ENCODE measurements at regions not wholly inside any gene's neighbourhood (a gene's known extent, or its start where the extent isn't known, plus 50 kb on each side); places are given as distances from the start of the nearest gene placed in this dataset.

- H3K4me3 ChIP-seq: no peak overlapping the region
- H3K27me3 ChIP-seq: no peaks in the 10 kb centered on the region
- Mint-ChIP-seq H3K27ac (no peak overlapping the region), H3K27me3 (ENCODE audit: insufficient read depth, low read depth) (no peaks in the 10 kb centered on the region), H3K36me3 (no peaks in the 10 kb centered on the region), H3K4me3 (no peak overlapping the region), H3K4me1 (peaks cover 18% of the 10 kb centered on the region), H3K9me3 (peaks cover 6% of the 10 kb centered on the region)
- no peaks in the 10 kb centered on the region for H4K20me1 ChIP-seq (ENCODE audit: low read depth)
- DNase-seq (ENCODE audit: low spot score): no peak
- H3K79me2 ChIP-seq (ENCODE audit: low read depth): no peaks in the 10 kb centered on the region
- peaks cover 7% of the 10 kb centered on the region for H3K4me1 ChIP-seq
- no peak overlapping the region for H3K9ac ChIP-seq
- TF ChIP-seq EZH2phosphoT487 (IDR thresholded peaks at IDR 0.05) (no peak), CTCF (IDR thresholded peaks at IDR 0.05) (no peak), EZH2 (IDR thresholded peaks at IDR 0.05) (no peak)
- H3K27ac ChIP-seq: no peak overlapping the region
- H3F3A ChIP-seq (ENCODE audit: low read depth): no peaks in the 10 kb centered on the region
- H3K36me3 ChIP-seq: no peaks in the 10 kb centered on the region
- peak overlapping the region; percentile 80 for H2AFZ ChIP-seq (replicated peaks)
- no peak overlapping the region for H3K4me2 ChIP-seq
- no peaks in the 10 kb centered on the region for H3K9me3 ChIP-seq (ENCODE audit: low read depth)
These were observed 455.3 kb upstream of the ALCAM start for GRCh38 chr3:104911376-104911775.

GRCh38 chr3:104916971-104917370, 449.7 kb upstream of the ALCAM start:
- no peak for DNase-seq (ENCODE audit: low spot score)
- Histone ChIP-seq H2AFZ (replicated peaks) (no peak overlapping the region), H3K27me3 (no peaks in the 10 kb centered on the region), H3K36me3 (no peaks in the 10 kb centered on the region), H3K9me3 (ENCODE audit: low read depth) (no peaks in the 10 kb centered on the region), H3F3A (ENCODE audit: low read depth) (no peaks in the 10 kb centered on the region), H3K4me3 (no peak overlapping the region), H3K9ac (no peak overlapping the region), H3K4me2 (no peak overlapping the region), H4K20me1 (ENCODE audit: low read depth) (no peaks in the 10 kb centered on the region), H3K27ac (no peak overlapping the region), H3K4me1 (no peaks in the 10 kb centered on the region), H3K79me2 (ENCODE audit: low read depth) (no peaks in the 10 kb centered on the region)
- no peak overlapping the region for H3K27ac Mint-ChIP-seq
- TF ChIP-seq EZH2phosphoT487 (IDR thresholded peaks at IDR 0.05) (no peak), CTCF (IDR thresholded peaks at IDR 0.05) (no peak), EZH2 (IDR thresholded peaks at IDR 0.05) (no peak)
- H3K4me3 Mint-ChIP-seq: no peak overlapping the region
- no peaks in the 10 kb centered on the region for H3K36me3 Mint-ChIP-seq
- H3K9me3 Mint-ChIP-seq: peaks cover 4% of the 10 kb centered on the region
- no peaks in the 10 kb centered on the region for H3K27me3 Mint-ChIP-seq (ENCODE audit: insufficient read depth, low read depth)
- peaks cover 7% of the 10 kb centered on the region for H3K4me1 Mint-ChIP-seq

GRCh38 chr3:104920512-104920911, 446.2 kb upstream of the ALCAM start:
- Mint-ChIP-seq H3K27me3 (ENCODE audit: insufficient read depth, low read depth) (no peaks in the 10 kb centered on the region), H3K4me1 (peaks cover 7% of the 10 kb centered on the region), H3K36me3 (no peaks in the 10 kb centered on the region), H3K27ac (no peak overlapping the region), H3K4me3 (no peak overlapping the region), H3K9me3 (peaks cover 4% of the 10 kb centered on the region)
- Histone ChIP-seq H2AFZ (replicated peaks) (no peak overlapping the region), H3K9me3 (ENCODE audit: low read depth) (no peaks in the 10 kb centered on the region), H3K27me3 (no peaks in the 10 kb centered on the region), H3K36me3 (no peaks in the 10 kb centered on the region), H3K4me3 (no peak overlapping the region), H3K79me2 (ENCODE audit: low read depth) (no peaks in the 10 kb centered on the region), H3K4me2 (no peak overlapping the region), H3K27ac (no peak overlapping the region), H3K4me1 (no peaks in the 10 kb centered on the region), H3K9ac (no peak overlapping the region), H4K20me1 (ENCODE audit: low read depth) (no peaks in the 10 kb centered on the region), H3F3A (ENCODE audit: low read depth) (no peaks in the 10 kb centered on the region)
- DNase-seq (ENCODE audit: low spot score): no peak
- no peak for TF ChIP-seq EZH2 (IDR thresholded peaks at IDR 0.05)
- TF ChIP-seq EZH2phosphoT487 (IDR thresholded peaks at IDR 0.05): no peak
- no peak for TF ChIP-seq CTCF (IDR thresholded peaks at IDR 0.05)

All from neural progenitor cell (in vitro differentiated cells).